ENCODE measurements at regions not wholly inside any gene's neighbourhood (a gene's known extent, or its start where the extent isn't known, plus 50 kb on each side); places are given as distances from the start of the nearest gene placed in this dataset.

DNA sequence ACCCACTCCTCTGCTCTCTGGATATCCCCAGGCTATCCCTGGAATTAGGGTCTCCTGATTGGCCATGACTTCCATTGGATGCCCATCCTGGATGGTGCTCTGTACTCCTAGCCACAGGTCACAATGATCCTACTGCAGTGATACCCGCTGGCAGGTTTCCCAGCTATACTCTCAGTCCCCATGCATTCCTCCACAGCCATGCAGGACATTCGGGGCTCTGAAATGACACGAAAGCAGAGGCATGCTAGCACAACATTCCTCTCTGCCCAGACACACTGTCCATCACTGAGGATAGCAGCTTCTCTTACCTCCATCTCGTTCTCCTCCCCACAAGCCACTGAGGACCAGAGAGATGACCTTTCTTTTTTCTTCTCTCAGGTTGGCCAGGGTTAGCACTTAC lies 51.7 kb upstream of the SPATS2L start:
- Histone ChIP-seq H3K9me3 (no peaks in the 10 kb centered on the region), H3K27ac (no peak overlapping the region), H3K4me3 (no peak overlapping the region), H3K36me3 (no peaks in the 10 kb centered on the region), H3K27me3 (no peaks in the 10 kb centered on the region), H3K4me1 (no peaks in the 10 kb centered on the region)
- intact Hi-C loops (cut with DNase I; ENCODE audit: low total_unique reads) = no loop called here
- no peak for DNase-seq
- TF ChIP-seq, protein P1, sequence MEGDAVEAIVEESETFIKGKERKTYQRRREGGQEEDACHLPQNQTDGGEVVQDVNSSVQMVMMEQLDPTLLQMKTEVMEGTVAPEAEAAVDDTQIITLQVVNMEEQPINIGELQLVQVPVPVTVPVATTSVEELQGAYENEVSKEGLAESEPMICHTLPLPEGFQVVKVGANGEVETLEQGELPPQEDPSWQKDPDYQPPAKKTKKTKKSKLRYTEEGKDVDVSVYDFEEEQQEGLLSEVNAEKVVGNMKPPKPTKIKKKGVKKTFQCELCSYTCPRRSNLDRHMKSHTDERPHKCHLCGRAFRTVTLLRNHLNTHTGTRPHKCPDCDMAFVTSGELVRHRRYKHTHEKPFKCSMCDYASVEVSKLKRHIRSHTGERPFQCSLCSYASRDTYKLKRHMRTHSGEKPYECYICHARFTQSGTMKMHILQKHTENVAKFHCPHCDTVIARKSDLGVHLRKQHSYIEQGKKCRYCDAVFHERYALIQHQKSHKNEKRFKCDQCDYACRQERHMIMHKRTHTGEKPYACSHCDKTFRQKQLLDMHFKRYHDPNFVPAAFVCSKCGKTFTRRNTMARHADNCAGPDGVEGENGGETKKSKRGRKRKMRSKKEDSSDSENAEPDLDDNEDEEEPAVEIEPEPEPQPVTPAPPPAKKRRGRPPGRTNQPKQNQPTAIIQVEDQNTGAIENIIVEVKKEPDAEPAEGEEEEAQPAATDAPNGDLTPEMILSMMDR (IDR thresholded peaks at IDR 0.05) = no peak

DNA sequence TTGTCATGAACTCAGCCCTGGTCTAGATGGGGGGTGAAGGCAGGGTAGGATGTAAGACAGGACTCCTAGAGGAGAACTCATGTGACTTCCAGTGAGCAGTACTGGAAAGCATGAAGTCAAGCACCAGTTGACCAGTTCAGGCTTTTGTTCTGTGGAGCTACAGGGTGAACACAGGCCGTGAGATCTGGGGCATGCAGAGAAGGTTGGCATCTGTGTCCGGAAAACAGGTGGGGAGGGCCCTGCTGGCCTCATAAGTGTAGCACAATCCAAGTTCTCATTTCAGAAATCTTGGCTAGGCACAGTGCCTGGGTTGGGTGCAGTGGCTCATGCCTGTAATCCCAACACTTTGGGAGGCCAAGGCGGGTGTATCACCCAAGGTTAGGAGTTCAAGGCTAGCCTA lies 50.9 kb upstream of the SPATS2L start:
- Histone ChIP-seq H3K4me3 (no peak overlapping the region), H3K27me3 (no peaks in the 10 kb centered on the region), H3K4me1 (no peaks in the 10 kb centered on the region), H3K27ac (no peak overlapping the region), H3K36me3 (no peaks in the 10 kb centered on the region), H3K9me3 (no peaks in the 10 kb centered on the region)
- intact Hi-C loops (cut with DNase I; ENCODE audit: low total_unique reads) = no loop called here
- TF ChIP-seq, protein P1 (IDR thresholded peaks at IDR 0.05) = no peak
- no peak for DNase-seq

All from tibial artery (tissue), 4 donors.